ENCODE measurements at regions not wholly inside any gene's neighbourhood (a gene's known extent, or its start where the extent isn't known, plus 50 kb on each side); places are given as distances from the start of the nearest gene placed in this dataset.

DNA sequence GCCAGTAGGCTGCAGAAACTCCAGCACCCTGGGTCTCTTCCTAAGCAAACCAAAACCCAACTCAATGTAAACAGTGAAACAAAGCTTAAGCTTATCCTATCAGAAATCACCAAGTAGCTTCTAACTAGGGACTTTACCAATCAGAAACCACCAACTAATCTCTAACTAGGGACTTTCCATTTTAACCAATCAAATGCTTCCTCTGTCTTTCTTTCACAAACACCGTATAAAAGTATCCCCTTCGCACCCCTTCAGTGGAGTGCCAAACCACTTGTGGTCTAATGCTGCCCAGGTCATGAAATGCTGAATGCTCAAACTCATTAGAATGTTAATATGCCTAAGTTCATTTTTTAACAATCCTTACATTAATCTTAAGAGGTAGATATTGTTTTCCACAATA, 250.5 kb upstream of the DUSP10 start:
- TF ChIP-seq POLR2AphosphoS5 (IDR thresholded peaks at IDR 0.05) (no peak), CTCF (IDR thresholded peaks at IDR 0.05) (no peak), POLR2A (IDR thresholded peaks at IDR 0.05) (no peak)

All from prostate gland (tissue), 2 donors.